Hepatocyte (in vitro differentiated cells): ENCODE measurements at regions not wholly inside any gene's neighbourhood (a gene's known extent, or its start where the extent isn't known, plus 50 kb on each side); places are given as distances from the start of the nearest gene placed in this dataset.

Experiments
- EZH2phosphoT487 ChIP-seq: fragments of 200-600 bp; sonication (generic); IDR thresholded peaks from one replicate; pipeline ENCODE4 v1.6.1; 2018; ENCODE audit warnings: antibody characterized with exemption, mild to moderate bottlenecking, low read depth, moderate library complexity; ENCODE audit not compliant: unreplicated experiment, severe bottlenecking
- TF ChIP-seq, protein P1 (sequence below): fragments of 200-600 bp; sonication (generic); IDR thresholded peaks from 2 replicates; pipeline ENCODE4 v1.5.1; 2016; ENCODE audit warnings: antibody characterized with exemption, mild to moderate bottlenecking; ENCODE audit not compliant: poor library complexity

DNA sequence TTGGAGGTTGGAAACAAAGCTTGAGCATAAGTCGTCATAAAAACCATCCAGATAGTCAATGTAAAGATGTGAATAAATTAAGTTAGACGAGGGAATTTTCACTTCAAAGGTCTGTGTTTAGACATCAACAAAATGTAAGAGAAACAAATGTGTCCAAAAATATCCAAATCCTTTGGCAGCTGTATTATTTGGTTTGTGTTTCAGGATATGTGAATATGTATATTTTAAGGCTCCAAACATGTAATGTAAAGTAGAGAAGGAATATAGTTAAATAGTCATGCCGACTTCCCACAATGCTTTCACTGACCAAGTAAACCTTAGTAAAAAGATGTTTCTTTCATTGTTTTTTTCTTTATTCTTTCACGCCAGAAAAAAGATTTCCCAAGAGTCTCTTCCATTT is 604.9 kb upstream of the NRP1 start:
- TF ChIP-seq, protein P1, sequence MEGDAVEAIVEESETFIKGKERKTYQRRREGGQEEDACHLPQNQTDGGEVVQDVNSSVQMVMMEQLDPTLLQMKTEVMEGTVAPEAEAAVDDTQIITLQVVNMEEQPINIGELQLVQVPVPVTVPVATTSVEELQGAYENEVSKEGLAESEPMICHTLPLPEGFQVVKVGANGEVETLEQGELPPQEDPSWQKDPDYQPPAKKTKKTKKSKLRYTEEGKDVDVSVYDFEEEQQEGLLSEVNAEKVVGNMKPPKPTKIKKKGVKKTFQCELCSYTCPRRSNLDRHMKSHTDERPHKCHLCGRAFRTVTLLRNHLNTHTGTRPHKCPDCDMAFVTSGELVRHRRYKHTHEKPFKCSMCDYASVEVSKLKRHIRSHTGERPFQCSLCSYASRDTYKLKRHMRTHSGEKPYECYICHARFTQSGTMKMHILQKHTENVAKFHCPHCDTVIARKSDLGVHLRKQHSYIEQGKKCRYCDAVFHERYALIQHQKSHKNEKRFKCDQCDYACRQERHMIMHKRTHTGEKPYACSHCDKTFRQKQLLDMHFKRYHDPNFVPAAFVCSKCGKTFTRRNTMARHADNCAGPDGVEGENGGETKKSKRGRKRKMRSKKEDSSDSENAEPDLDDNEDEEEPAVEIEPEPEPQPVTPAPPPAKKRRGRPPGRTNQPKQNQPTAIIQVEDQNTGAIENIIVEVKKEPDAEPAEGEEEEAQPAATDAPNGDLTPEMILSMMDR, result no peak
- no peak for TF ChIP-seq EZH2phosphoT487
